ENCODE measurements at regions not wholly inside any gene's neighbourhood (a gene's known extent, or its start where the extent isn't known, plus 50 kb on each side); places are given as distances from the start of the nearest gene placed in this dataset.

- peaks cover 2% of the 10 kb centered on the region for H3K36me3 Mint-ChIP-seq (ENCODE audit: low read depth, unreplicated experiment)
- peaks cover 22% of the 10 kb centered on the region for H3K4me1 Mint-ChIP-seq (ENCODE audit: low read depth, unreplicated experiment)
- Histone ChIP-seq H3K27ac (ENCODE audit: low read depth, low read length) (no peak overlapping the region), H3K4me2 (ENCODE audit: low read length) (no peak overlapping the region), H3K9ac (ENCODE audit: low read length) (no peak overlapping the region), H3K4me3 (ENCODE audit: insufficient read depth, low read depth, low read length) (no peak overlapping the region), H4K20me1 (ENCODE audit: insufficient read depth, low read length) (no peaks in the 10 kb centered on the region), H3K27me3 (ENCODE audit: insufficient read depth, low read length) (no peaks in the 10 kb centered on the region), H3K79me2 (ENCODE audit: insufficient read depth, low read length) (no peaks in the 10 kb centered on the region), H2AFZ (ENCODE audit: low read depth, low read length) (no peak overlapping the region), H3K9me3 (ENCODE audit: insufficient read depth, low read depth, low read length) (no peaks in the 10 kb centered on the region), H3K4me1 (ENCODE audit: insufficient read depth, low read length) (no peaks in the 10 kb centered on the region), H3K36me3 (ENCODE audit: insufficient read depth, low read length) (no peaks in the 10 kb centered on the region)
- peak overlapping the region; percentile 29 for H3K27ac Mint-ChIP-seq (ENCODE audit: unreplicated experiment)
- no peak for DNase-seq (ENCODE audit: low read depth)
- H3K27me3 Mint-ChIP-seq (ENCODE audit: low read depth, unreplicated experiment) = peaks cover 6% of the 10 kb centered on the region
- peaks cover 19% of the 10 kb centered on the region for H3K9me3 Mint-ChIP-seq (ENCODE audit: unreplicated experiment)
- TF ChIP-seq, protein P1, sequence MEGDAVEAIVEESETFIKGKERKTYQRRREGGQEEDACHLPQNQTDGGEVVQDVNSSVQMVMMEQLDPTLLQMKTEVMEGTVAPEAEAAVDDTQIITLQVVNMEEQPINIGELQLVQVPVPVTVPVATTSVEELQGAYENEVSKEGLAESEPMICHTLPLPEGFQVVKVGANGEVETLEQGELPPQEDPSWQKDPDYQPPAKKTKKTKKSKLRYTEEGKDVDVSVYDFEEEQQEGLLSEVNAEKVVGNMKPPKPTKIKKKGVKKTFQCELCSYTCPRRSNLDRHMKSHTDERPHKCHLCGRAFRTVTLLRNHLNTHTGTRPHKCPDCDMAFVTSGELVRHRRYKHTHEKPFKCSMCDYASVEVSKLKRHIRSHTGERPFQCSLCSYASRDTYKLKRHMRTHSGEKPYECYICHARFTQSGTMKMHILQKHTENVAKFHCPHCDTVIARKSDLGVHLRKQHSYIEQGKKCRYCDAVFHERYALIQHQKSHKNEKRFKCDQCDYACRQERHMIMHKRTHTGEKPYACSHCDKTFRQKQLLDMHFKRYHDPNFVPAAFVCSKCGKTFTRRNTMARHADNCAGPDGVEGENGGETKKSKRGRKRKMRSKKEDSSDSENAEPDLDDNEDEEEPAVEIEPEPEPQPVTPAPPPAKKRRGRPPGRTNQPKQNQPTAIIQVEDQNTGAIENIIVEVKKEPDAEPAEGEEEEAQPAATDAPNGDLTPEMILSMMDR (IDR thresholded peaks at IDR 0.05; ENCODE audit: insufficient read depth, low read depth, low read length) = no peak
- no peak for TF ChIP-seq EZH2 (IDR thresholded peaks at IDR 0.05; ENCODE audit: insufficient read depth, low read length)
- FAIRE-seq = no peak
- H3K4me3 Mint-ChIP-seq (ENCODE audit: unreplicated experiment) = no peak overlapping the region
Observed at GRCh38 chr6:169997930-169998218, 246.5 kb downstream of the ERMARD start.

GRCh38 chr6:169997187-169997929, 245.9 kb downstream of the ERMARD start:
- no peaks in the 10 kb centered on the region for H3K79me2 ChIP-seq (ENCODE audit: insufficient read depth, low read length)
- DNase-seq (ENCODE audit: low read depth) = no peak
- H3K27ac Mint-ChIP-seq (ENCODE audit: unreplicated experiment) = peak overlapping the region; percentile 29
- no peak for FAIRE-seq
- H3K27ac ChIP-seq (ENCODE audit: low read depth, low read length) = no peak overlapping the region
- H4K20me1 ChIP-seq (ENCODE audit: insufficient read depth, low read length) = no peaks in the 10 kb centered on the region
- no peak overlapping the region for H2AFZ ChIP-seq (ENCODE audit: low read depth, low read length)
- peaks cover 2% of the 10 kb centered on the region for H3K36me3 Mint-ChIP-seq (ENCODE audit: low read depth, unreplicated experiment)
- no peaks in the 10 kb centered on the region for H3K9me3 ChIP-seq (ENCODE audit: insufficient read depth, low read depth, low read length)
- H3K4me3 ChIP-seq (ENCODE audit: insufficient read depth, low read depth, low read length) = no peak overlapping the region
- H3K4me1 Mint-ChIP-seq (ENCODE audit: low read depth, unreplicated experiment) = peaks cover 22% of the 10 kb centered on the region
- H3K4me3 Mint-ChIP-seq (ENCODE audit: unreplicated experiment) = no peak overlapping the region
- H3K9ac ChIP-seq (ENCODE audit: low read length) = no peak overlapping the region
- no peaks in the 10 kb centered on the region for H3K4me1 ChIP-seq (ENCODE audit: insufficient read depth, low read length)
- TF ChIP-seq EZH2 (IDR thresholded peaks at IDR 0.05; ENCODE audit: insufficient read depth, low read length) = no peak
- TF ChIP-seq, protein P1 (IDR thresholded peaks at IDR 0.05; ENCODE audit: insufficient read depth, low read depth, low read length) = no peak
- H3K36me3 ChIP-seq (ENCODE audit: insufficient read depth, low read length) = no peaks in the 10 kb centered on the region
- H3K4me2 ChIP-seq (ENCODE audit: low read length) = no peak overlapping the region
- H3K27me3 Mint-ChIP-seq (ENCODE audit: low read depth, unreplicated experiment) = peaks cover 6% of the 10 kb centered on the region
- no peaks in the 10 kb centered on the region for H3K27me3 ChIP-seq (ENCODE audit: insufficient read depth, low read length)
- H3K9me3 Mint-ChIP-seq (ENCODE audit: unreplicated experiment) = peaks cover 15% of the 10 kb centered on the region

GRCh38 chr6:169996378-169997051, 245.1 kb downstream of the ERMARD start:
- H4K20me1 ChIP-seq (ENCODE audit: insufficient read depth, low read length) = no peaks in the 10 kb centered on the region
- no peaks in the 10 kb centered on the region for H3K27me3 ChIP-seq (ENCODE audit: insufficient read depth, low read length)
- H3K4me1 ChIP-seq (ENCODE audit: insufficient read depth, low read length) = no peaks in the 10 kb centered on the region
- Mint-ChIP-seq H3K4me3 (ENCODE audit: unreplicated experiment) (no peak overlapping the region), H3K36me3 (ENCODE audit: low read depth, unreplicated experiment) (peaks cover 2% of the 10 kb centered on the region), H3K9me3 (ENCODE audit: unreplicated experiment) (peaks cover 6% of the 10 kb centered on the region), H3K4me1 (ENCODE audit: low read depth, unreplicated experiment) (peaks cover 22% of the 10 kb centered on the region), H3K27ac (ENCODE audit: unreplicated experiment) (no peak overlapping the region), H3K27me3 (ENCODE audit: low read depth, unreplicated experiment) (peaks cover 9% of the 10 kb centered on the region)
- no peak for DNase-seq (ENCODE audit: low read depth)
- no peak overlapping the region for H3K4me3 ChIP-seq (ENCODE audit: insufficient read depth, low read depth, low read length)
- H3K9me3 ChIP-seq (ENCODE audit: insufficient read depth, low read depth, low read length) = no peaks in the 10 kb centered on the region
- no peak overlapping the region for H3K9ac ChIP-seq (ENCODE audit: low read length)
- no peaks in the 10 kb centered on the region for H3K79me2 ChIP-seq (ENCODE audit: insufficient read depth, low read length)
- H3K27ac ChIP-seq (ENCODE audit: low read depth, low read length) = no peak overlapping the region
- TF ChIP-seq, protein P1 (IDR thresholded peaks at IDR 0.05; ENCODE audit: insufficient read depth, low read depth, low read length) = no peak
- TF ChIP-seq EZH2 (IDR thresholded peaks at IDR 0.05; ENCODE audit: insufficient read depth, low read length) = no peak
- H3K36me3 ChIP-seq (ENCODE audit: insufficient read depth, low read length) = no peaks in the 10 kb centered on the region
- no peak for FAIRE-seq
- H3K4me2 ChIP-seq (ENCODE audit: low read length) = no peak overlapping the region
- H2AFZ ChIP-seq (ENCODE audit: low read depth, low read length) = no peak overlapping the region

Measured in astrocyte (in vitro differentiated cells and primary cell).